H1 (cell line): ENCODE measurements at regions not wholly inside any gene's neighbourhood (a gene's known extent, or its start where the extent isn't known, plus 50 kb on each side); places are given as distances from the start of the nearest gene placed in this dataset.

Source experiments
- NRF1 ChIP-seq: IDR thresholded peaks from 2 replicates; pipeline ENCODE4 v1.6.1; 2011; ENCODE audit warnings: mild to moderate bottlenecking, low read depth, low read length, improper control_type of control experiment
- POLR2A ChIP-seq, 2 experiments: IDR thresholded peaks; 1 replicate in 1 of 2; 2 replicates in 1 of 2; pipeline ENCODE4 v1.6.1; 2011; ENCODE audit warnings: low read depth in 2 of 2, low read length in 2 of 2, mild to moderate bottlenecking in 2 of 2; ENCODE audit errors: control extremely low read depth in 1 of 2
- RFX5 ChIP-seq: IDR thresholded peaks from 2 replicates; pipeline ENCODE4 v1.6.1; 2011; ENCODE audit warnings: low read depth, low read length, improper control_type of control experiment, borderline replicate concordance

DNA sequence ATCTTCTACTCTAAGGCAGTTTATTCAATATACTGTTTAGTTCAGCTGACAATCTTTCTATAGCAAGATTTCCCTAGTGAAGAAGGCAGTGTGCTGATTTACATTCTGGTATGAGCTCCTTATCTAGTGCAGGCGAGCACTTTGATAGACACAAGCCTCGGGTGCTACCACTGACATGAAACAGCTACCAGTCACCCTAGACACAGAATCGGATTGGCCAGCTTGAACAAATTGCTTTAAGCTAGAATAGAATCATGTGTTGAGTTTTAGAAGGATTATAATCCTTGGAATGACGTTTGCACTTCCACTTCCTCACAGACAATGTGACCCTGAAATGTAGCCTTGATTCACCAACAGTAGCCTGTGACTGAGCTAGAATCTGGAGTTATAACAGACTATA lies 394.0 kb downstream of the EPHA4 start (continued):
- TF ChIP-seq POLR2A (IDR thresholded peaks at IDR 0.05; ENCODE audit: control extremely low read depth in 1 of 2, low read depth in 2 of 2, low read length in 2 of 2), result no peak
- TF ChIP-seq RFX5, result no peak
- TF ChIP-seq NRF1, result no peak
